22Rv1 (cell line): ENCODE measurements at regions not wholly inside any gene's neighbourhood (a gene's known extent, or its start where the extent isn't known, plus 50 kb on each side); places are given as distances from the start of the nearest gene placed in this dataset.

ENCODE experiments used
- CTCF ChIP-seq: fragments of 450-650 bp; IDR thresholded peaks from 2 replicates; pipeline ENCODE4 v1.5.1; 2017; ENCODE audit warnings: mild to moderate bottlenecking
- ZFX ChIP-seq: fragments of 450-650 bp; IDR thresholded peaks from 2 replicates; pipeline ENCODE4 v1.6.1; 2017; ENCODE audit warnings: antibody characterized with exemption, borderline replicate concordance

DNA sequence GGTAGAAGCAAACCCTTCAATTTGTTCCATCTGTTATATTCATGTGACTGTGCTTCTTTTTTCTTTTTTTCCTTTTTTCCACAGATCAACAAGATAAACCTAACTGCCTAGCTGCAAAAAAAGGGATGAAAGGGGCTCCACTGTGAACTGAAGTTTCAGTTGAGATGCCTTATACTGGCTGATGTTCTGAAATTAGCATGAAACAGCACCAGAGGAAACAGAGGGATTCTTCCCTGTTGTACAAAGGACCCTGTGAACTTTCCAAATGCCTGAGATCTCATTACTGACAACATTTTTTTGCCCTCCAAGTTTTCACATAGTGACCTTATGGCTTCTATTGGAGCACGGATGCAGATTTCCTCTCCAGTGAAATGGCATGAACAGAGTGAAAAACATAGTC, 302.7 kb upstream of the TFAP2D start:
- TF ChIP-seq CTCF (no peak), ZFX (no peak)
